GM21526 (cell line): ENCODE measurements at regions not wholly inside any gene's neighbourhood (a gene's known extent, or its start where the extent isn't known, plus 50 kb on each side); places are given as distances from the start of the nearest gene placed in this dataset.
"Not testable (repeated sequence)": the region's sequence is repeated elsewhere in the genome, so short reads cannot be mapped to it uniquely, and the experiment has no call there.

Experiments
- ATAC-seq: cut with Tn5 transposase; IDR thresholded peaks from one replicate; pipeline ENCODE4 v1.9.1; 2021; ENCODE audit warnings: moderate library complexity; ENCODE audit not compliant: unreplicated experiment, low FRiP score

- ATAC-seq, result no peak
Observed at GRCh38 chr14:23894362-23895052, 59.1 kb upstream of the DHRS4 start.

GRCh38 chr14:23895053-23895419 lies 58.5 kb upstream of the DHRS4 start:
- ATAC-seq, result no peak

- ATAC-seq, result no peak
Observed at GRCh38 chr14:23895480-23895879, 58.1 kb upstream of the DHRS4 start.

GRCh38 chr14:23896609-23897153 lies 56.9 kb upstream of the DHRS4 start:
- ATAC-seq, result no peak

GRCh38 chr14:23897291-23897690 lies 56.3 kb upstream of the DHRS4 start:
- ATAC-seq, result not testable (repeated sequence)

GRCh38 chr14:23898359-23898758 lies 55.2 kb upstream of the DHRS4 start:
- not testable (repeated sequence) for ATAC-seq

GRCh38 chr14:23899788-23900187 lies 53.8 kb upstream of the DHRS4 start:
- no peak for ATAC-seq

- no peak for ATAC-seq
Observed at GRCh38 chr14:23903442-23903841, 50.1 kb upstream of the DHRS4 start.
